Lower leg skin (tissue), 3 donors: ENCODE measurements at regions not wholly inside any gene's neighbourhood (a gene's known extent, or its start where the extent isn't known, plus 50 kb on each side); places are given as distances from the start of the nearest gene placed in this dataset.

Experiments
- CTCF ChIP-seq, 3 donors: fragments of 450-650 bp; IDR thresholded peaks; one replicate each; pipeline ENCODE4 v1.5.1; 2016; ENCODE audit warnings: antibody characterized with exemption in 3 of 3, mild to moderate bottlenecking in 3 of 3, moderate library complexity in 2 of 3
- POLR2A ChIP-seq, 2 donors: fragments of 450-650 bp; IDR thresholded peaks; one replicate each; pipeline ENCODE4 v1.6.1; 2016 to 2017; ENCODE audit warnings: antibody characterized with exemption in 2 of 2, mild to moderate bottlenecking in 1 of 2, moderate library complexity in 1 of 2

GRCh38 chr5:13325765-13326164 lies 618.7 kb downstream of the DNAH5 start:
- TF ChIP-seq CTCF (IDR thresholded peaks at IDR 0.05) (no peak), POLR2A (IDR thresholded peaks at IDR 0.05) (no peak)
